ENCODE measurements at regions not wholly inside any gene's neighbourhood (a gene's known extent, or its start where the extent isn't known, plus 50 kb on each side); places are given as distances from the start of the nearest gene placed in this dataset.

GRCh38 chr12:47024463-47024862 is 55.0 kb upstream of the PCED1B start:
- H3K4me3 ChIP-seq: no peak overlapping the region
- no peaks in the 10 kb centered on the region for H3K9me3 ChIP-seq
- no peaks in the 10 kb centered on the region for H3K4me1 ChIP-seq
- no peaks in the 10 kb centered on the region for H3K36me3 ChIP-seq (replicated peaks)
- H3K27me3 ChIP-seq (ENCODE audit: low read depth): peaks cover 2% of the 10 kb centered on the region
- in situ Hi-C loops (cut with MboI; ENCODE audit: low sequenced_read_pairs): loop anchor here (25.0 kb wide), 1 partner anchor 687 kb away; no protein-coding TSS in a partner anchor
- no peak for DNase-seq (ENCODE audit: low spot score in 2 of 2)

- H3K4me3 ChIP-seq: no peak overlapping the region
- H3K27me3 ChIP-seq (ENCODE audit: low read depth): peaks cover 4% of the 10 kb centered on the region
- no peaks in the 10 kb centered on the region for H3K9me3 ChIP-seq
- in situ Hi-C loops (cut with MboI; ENCODE audit: low sequenced_read_pairs): no loop called here
- DNase-seq (ENCODE audit: low spot score in 2 of 2): no peak
- no peaks in the 10 kb centered on the region for H3K36me3 ChIP-seq (replicated peaks)
- no peaks in the 10 kb centered on the region for H3K4me1 ChIP-seq
Observed at GRCh38 chr12:47025349-47025748, 54.1 kb upstream of the PCED1B start.

- DNase-seq (ENCODE audit: low spot score in 2 of 2): no peak
- in situ Hi-C loops (cut with MboI; ENCODE audit: low sequenced_read_pairs): no loop called here
- Histone ChIP-seq H3K4me3 (no peak overlapping the region), H3K36me3 (replicated peaks) (no peaks in the 10 kb centered on the region), H3K27me3 (ENCODE audit: low read depth) (peaks cover 4% of the 10 kb centered on the region), H3K9me3 (no peaks in the 10 kb centered on the region), H3K4me1 (no peaks in the 10 kb centered on the region)
Observed at GRCh38 chr12:47025798-47026197, 53.6 kb upstream of the PCED1B start.

GRCh38 chr12:47026291-47026690 is 53.1 kb upstream of the PCED1B start:
- Histone ChIP-seq H3K27me3 (ENCODE audit: low read depth) (peaks cover 4% of the 10 kb centered on the region), H3K9me3 (no peaks in the 10 kb centered on the region), H3K36me3 (replicated peaks) (no peaks in the 10 kb centered on the region), H3K4me1 (no peaks in the 10 kb centered on the region), H3K4me3 (no peak overlapping the region)
- DNase-seq (ENCODE audit: low spot score in 2 of 2): no peak
- in situ Hi-C loops (cut with MboI; ENCODE audit: low sequenced_read_pairs): no loop called here
